ENCODE measurements at regions not wholly inside any gene's neighbourhood (a gene's known extent, or its start where the extent isn't known, plus 50 kb on each side); places are given as distances from the start of the nearest gene placed in this dataset.

GRCh38 chr10:33035411-33035810 is 77.4 kb upstream of the ITGB1 start:
- TF ChIP-seq SP1 (IDR thresholded peaks at IDR 0.05), result no peak
- no peak for TF ChIP-seq BHLHE40 (IDR thresholded peaks at IDR 0.05; ENCODE audit: borderline replicate concordance)
- TF ChIP-seq ELF4 (IDR thresholded peaks at IDR 0.05), result no peak
- TF ChIP-seq FOXM1 (IDR thresholded peaks at IDR 0.05; ENCODE audit: borderline replicate concordance), result no peak
- no peak for TF ChIP-seq SUZ12 (IDR thresholded peaks at IDR 0.05)
- TF ChIP-seq HDGF (IDR thresholded peaks at IDR 0.05; ENCODE audit: borderline replicate concordance), result no peak
- no peak for TF ChIP-seq TARDBP (IDR thresholded peaks at IDR 0.05)
- no peak for TF ChIP-seq L3MBTL2 (conservative IDR thresholded peaks at IDR 0.05)
- no peak for TF ChIP-seq CTBP1 (IDR thresholded peaks at IDR 0.05; ENCODE audit: borderline replicate concordance)
